ENCODE measurements at regions not wholly inside any gene's neighbourhood (a gene's known extent, or its start where the extent isn't known, plus 50 kb on each side); places are given as distances from the start of the nearest gene placed in this dataset.

GRCh38 chr1:13878021-13878420 lies 178.0 kb downstream of the PRDM2 start:
- no peak for DNase-seq

GRCh38 chr1:13878451-13878850 lies 178.5 kb downstream of the PRDM2 start:
- DNase-seq = no peak

- DNase-seq = no peak
These were observed 181.5 kb downstream of the PRDM2 start for GRCh38 chr1:13881385-13882088.

- DNase-seq = no peak
These were observed 188.5 kb downstream of the PRDM2 start for GRCh38 chr1:13888351-13888986.

- no peak for DNase-seq
These were observed 189.5 kb downstream of the PRDM2 start for GRCh38 chr1:13889495-13889894.

- DNase-seq = no peak
These were observed 190.8 kb downstream of the PRDM2 start for GRCh38 chr1:13890766-13891165.

GRCh38 chr1:13892198-13892597 lies 192.2 kb downstream of the PRDM2 start:
- no peak for DNase-seq

- no peak for DNase-seq
These were observed 192.8 kb downstream of the PRDM2 start for GRCh38 chr1:13892671-13893325.

- no peak for DNase-seq
These were observed 193.4 kb downstream of the PRDM2 start for GRCh38 chr1:13893409-13893821.

GRCh38 chr1:13896932-13897331 lies 196.9 kb downstream of the PRDM2 start:
- no peak for DNase-seq

GRCh38 chr1:13898406-13898805 lies 198.4 kb downstream of the PRDM2 start:
- DNase-seq = no peak

GRCh38 chr1:13899856-13900255 lies 199.9 kb downstream of the PRDM2 start:
- DNase-seq = no peak

- DNase-seq = no peak
These were observed 200.6 kb downstream of the PRDM2 start for GRCh38 chr1:13900583-13900982.

GRCh38 chr1:13901039-13901438 lies 201.1 kb downstream of the PRDM2 start:
- no peak for DNase-seq

- DNase-seq = no peak
These were observed 201.6 kb downstream of the PRDM2 start for GRCh38 chr1:13901597-13901996.

GRCh38 chr1:13908128-13908527 lies 208.1 kb downstream of the PRDM2 start:
- no peak for DNase-seq

GRCh38 chr1:13911697-13912619 lies 212.0 kb downstream of the PRDM2 start:
- no peak for DNase-seq

- no peak for DNase-seq
These were observed 213.4 kb downstream of the PRDM2 start for GRCh38 chr1:13913396-13913795.

- no peak for DNase-seq
These were observed 216.5 kb downstream of the PRDM2 start for GRCh38 chr1:13916530-13916929.

GRCh38 chr1:13917607-13918006 lies 217.6 kb downstream of the PRDM2 start:
- DNase-seq = no peak

GRCh38 chr1:13918862-13919261 lies 218.9 kb downstream of the PRDM2 start:
- no peak for DNase-seq

GRCh38 chr1:13921190-13921589 lies 221.2 kb downstream of the PRDM2 start:
- no peak for DNase-seq

GRCh38 chr1:13922466-13923110 lies 222.6 kb downstream of the PRDM2 start:
- no peak for DNase-seq
